ENCODE measurements at regions not wholly inside any gene's neighbourhood (a gene's known extent, or its start where the extent isn't known, plus 50 kb on each side); places are given as distances from the start of the nearest gene placed in this dataset.
A peak's percentile ranks its signal among the peaks of the same experiment; 100 is the strongest.

GRCh38 chr3:147195887-147196286 is 210.5 kb downstream of the ZIC4 start:
- DNase-seq (ENCODE audit: low spot score), result no peak
- Histone ChIP-seq H2BK5ac (ENCODE audit: low read length) (no peak overlapping the region), H3K4ac (ENCODE audit: low read length) (no peak overlapping the region), H3K79me1 (ENCODE audit: low read depth, low read length) (no peaks in the 10 kb centered on the region), H4K8ac (ENCODE audit: low read depth, low read length) (no peak overlapping the region), H3K27me3 (ENCODE audit: control insufficient read depth in 3 of 3, insufficient read depth in 3 of 3, low read depth in 1 of 3, low read length in 3 of 3) (no peaks in the 10 kb centered on the region), H2BK120ac (ENCODE audit: low read depth, low read length) (no peak overlapping the region), H3K4me2 (ENCODE audit: insufficient read depth, low read length, poor library complexity, severe bottlenecking) (no peak overlapping the region), H3K14ac (ENCODE audit: low read length) (no peak overlapping the region), H3K4me1 (ENCODE audit: control insufficient read depth in 2 of 2, insufficient read depth in 1 of 2, low read depth in 1 of 2, low read length in 2 of 2) (no peaks in the 10 kb centered on the region), H4K91ac (ENCODE audit: low read depth, low read length, poor library complexity) (no peak overlapping the region), H2BK15ac (ENCODE audit: low read length) (no peak overlapping the region), H3K9ac (ENCODE audit: low read depth, low read length, poor library complexity) (no peak overlapping the region), H3K23ac (ENCODE audit: low read depth, low read length, poor library complexity) (no peak overlapping the region), H3K4me3 (ENCODE audit: low read length in 2 of 2) (no peak overlapping the region), H2AK5ac (ENCODE audit: low read depth, low read length) (no peak overlapping the region), H2AFZ (ENCODE audit: low read length) (no peak overlapping the region), H3K9me3 (replicated peaks in 1 of 2; ENCODE audit: control insufficient read depth in 2 of 2, insufficient read depth in 1 of 2, low read depth in 1 of 2, low read length in 2 of 2) (no peaks in the 10 kb centered on the region), H3K18ac (ENCODE audit: low read length) (no peak overlapping the region), H2BK12ac (ENCODE audit: low read length) (no peak overlapping the region), H3K27ac (replicated peaks; ENCODE audit: low read length) (no peak overlapping the region), H3K36me3 (replicated peaks in 1 of 2; ENCODE audit: control insufficient read depth in 2 of 2, insufficient read depth in 2 of 2, low read length in 2 of 2) (no peaks in the 10 kb centered on the region)

- peak; percentile 41 for DNase-seq (ENCODE audit: low spot score)
- no peak overlapping the region for H4K91ac ChIP-seq (ENCODE audit: low read depth, low read length, poor library complexity)
- no CpG with 5 or more reads among the region's 2 CpGs for WGBS, 2 donors (ENCODE audit: extremely low coverage in 2 of 2, insufficient read length in 2 of 2, insufficient replicate concordance in 1 of 2)
These were observed 214.5 kb downstream of the ZIC4 start for GRCh38 chr3:147191795-147192385.

GRCh38 chr3:147189016-147189415 is 217.3 kb downstream of the ZIC4 start:
- Histone ChIP-seq H3K27me3 (ENCODE audit: control insufficient read depth in 3 of 3, insufficient read depth in 3 of 3, low read depth in 1 of 3, low read length in 3 of 3) (no peaks in the 10 kb centered on the region), H4K91ac (ENCODE audit: low read depth, low read length, poor library complexity) (no peak overlapping the region), H3K27ac (replicated peaks; ENCODE audit: low read length) (no peak overlapping the region), H2AFZ (ENCODE audit: low read length) (no peak overlapping the region), H3K9me3 (replicated peaks in 1 of 2; ENCODE audit: control insufficient read depth in 2 of 2, insufficient read depth in 1 of 2, low read depth in 1 of 2, low read length in 2 of 2) (no peaks in the 10 kb centered on the region), H3K4me1 (ENCODE audit: control insufficient read depth in 2 of 2, insufficient read depth in 1 of 2, low read depth in 1 of 2, low read length in 2 of 2) (no peaks in the 10 kb centered on the region), H3K4me3 (ENCODE audit: low read length in 2 of 2) (no peak overlapping the region), H3K79me1 (ENCODE audit: low read depth, low read length) (no peaks in the 10 kb centered on the region), H3K36me3 (replicated peaks in 1 of 2; ENCODE audit: control insufficient read depth in 2 of 2, insufficient read depth in 2 of 2, low read length in 2 of 2) (no peaks in the 10 kb centered on the region), H3K9ac (ENCODE audit: low read depth, low read length, poor library complexity) (no peak overlapping the region), H3K18ac (ENCODE audit: low read length) (no peak overlapping the region), H2AK5ac (ENCODE audit: low read depth, low read length) (no peak overlapping the region), H3K23ac (ENCODE audit: low read depth, low read length, poor library complexity) (no peak overlapping the region), H3K4me2 (ENCODE audit: insufficient read depth, low read length, poor library complexity, severe bottlenecking) (no peak overlapping the region), H3K14ac (ENCODE audit: low read length) (no peak overlapping the region), H4K8ac (ENCODE audit: low read depth, low read length) (no peak overlapping the region), H2BK15ac (ENCODE audit: low read length) (no peak overlapping the region), H2BK12ac (ENCODE audit: low read length) (no peak overlapping the region), H2BK5ac (ENCODE audit: low read length) (no peak overlapping the region), H2BK120ac (ENCODE audit: low read depth, low read length) (no peak overlapping the region), H3K4ac (ENCODE audit: low read length) (no peak overlapping the region)
- DNase-seq (ENCODE audit: low spot score), result no peak
- no CpG with 5 or more reads among the region's 3 CpGs for WGBS, 2 donors (ENCODE audit: extremely low coverage in 2 of 2, insufficient read length in 2 of 2, insufficient replicate concordance in 1 of 2)

More at GRCh38 chr3:147191795-147192385, 214.5 kb downstream of the ZIC4 start:
- Histone ChIP-seq H3K27me3 (ENCODE audit: control insufficient read depth in 3 of 3, insufficient read depth in 3 of 3, low read depth in 1 of 3, low read length in 3 of 3) (no peaks in the 10 kb centered on the region), H3K4me2 (ENCODE audit: insufficient read depth, low read length, poor library complexity, severe bottlenecking) (no peak overlapping the region), H3K14ac (ENCODE audit: low read length) (no peak overlapping the region), H3K4me3 (ENCODE audit: low read length in 2 of 2) (no peak overlapping the region), H3K23ac (ENCODE audit: low read depth, low read length, poor library complexity) (no peak overlapping the region), H3K4ac (ENCODE audit: low read length) (no peak overlapping the region), H2BK5ac (ENCODE audit: low read length) (no peak overlapping the region), H3K4me1 (ENCODE audit: control insufficient read depth in 2 of 2, insufficient read depth in 1 of 2, low read depth in 1 of 2, low read length in 2 of 2) (no peaks in the 10 kb centered on the region), H2AFZ (ENCODE audit: low read length) (no peak overlapping the region), H2BK120ac (ENCODE audit: low read depth, low read length) (no peak overlapping the region), H2AK5ac (ENCODE audit: low read depth, low read length) (no peak overlapping the region), H3K9me3 (replicated peaks in 1 of 2; ENCODE audit: control insufficient read depth in 2 of 2, insufficient read depth in 1 of 2, low read depth in 1 of 2, low read length in 2 of 2) (no peaks in the 10 kb centered on the region), H3K27ac (replicated peaks; ENCODE audit: low read length) (no peak overlapping the region), H4K8ac (ENCODE audit: low read depth, low read length) (no peak overlapping the region), H3K79me1 (ENCODE audit: low read depth, low read length) (no peaks in the 10 kb centered on the region), H2BK12ac (ENCODE audit: low read length) (no peak overlapping the region), H3K36me3 (replicated peaks in 1 of 2; ENCODE audit: control insufficient read depth in 2 of 2, insufficient read depth in 2 of 2, low read length in 2 of 2) (no peaks in the 10 kb centered on the region), H2BK15ac (ENCODE audit: low read length) (no peak overlapping the region), H3K9ac (ENCODE audit: low read depth, low read length, poor library complexity) (no peak overlapping the region), H3K18ac (ENCODE audit: low read length) (no peak overlapping the region)

- Histone ChIP-seq H3K9me3 (replicated peaks in 1 of 2; ENCODE audit: control insufficient read depth in 2 of 2, insufficient read depth in 1 of 2, low read depth in 1 of 2, low read length in 2 of 2) (no peaks in the 10 kb centered on the region), H3K23ac (ENCODE audit: low read depth, low read length, poor library complexity) (no peak overlapping the region), H3K27ac (replicated peaks; ENCODE audit: low read length) (no peak overlapping the region), H2AFZ (ENCODE audit: low read length) (no peak overlapping the region), H3K4me3 (ENCODE audit: low read length in 2 of 2) (no peak overlapping the region), H3K27me3 (ENCODE audit: control insufficient read depth in 3 of 3, insufficient read depth in 3 of 3, low read depth in 1 of 3, low read length in 3 of 3) (no peaks in the 10 kb centered on the region), H3K4me1 (ENCODE audit: control insufficient read depth in 2 of 2, insufficient read depth in 1 of 2, low read depth in 1 of 2, low read length in 2 of 2) (no peaks in the 10 kb centered on the region), H3K79me1 (ENCODE audit: low read depth, low read length) (no peaks in the 10 kb centered on the region), H2BK12ac (ENCODE audit: low read length) (no peak overlapping the region), H3K4me2 (ENCODE audit: insufficient read depth, low read length, poor library complexity, severe bottlenecking) (no peak overlapping the region), H3K4ac (ENCODE audit: low read length) (no peak overlapping the region), H3K14ac (ENCODE audit: low read length) (no peak overlapping the region), H2BK5ac (ENCODE audit: low read length) (no peak overlapping the region), H2BK120ac (ENCODE audit: low read depth, low read length) (no peak overlapping the region), H4K91ac (ENCODE audit: low read depth, low read length, poor library complexity) (no peak overlapping the region), H3K9ac (ENCODE audit: low read depth, low read length, poor library complexity) (no peak overlapping the region), H3K36me3 (replicated peaks in 1 of 2; ENCODE audit: control insufficient read depth in 2 of 2, insufficient read depth in 2 of 2, low read length in 2 of 2) (no peaks in the 10 kb centered on the region), H4K8ac (ENCODE audit: low read depth, low read length) (no peak overlapping the region), H2BK15ac (ENCODE audit: low read length) (no peak overlapping the region), H3K18ac (ENCODE audit: low read length) (no peak overlapping the region), H2AK5ac (ENCODE audit: low read depth, low read length) (no peak overlapping the region)
- WGBS, 2 donors (ENCODE audit: extremely low coverage in 2 of 2, insufficient read length in 2 of 2, insufficient replicate concordance in 1 of 2), result no CpG with 5 or more reads among the region's 3 CpGs
- no peak for DNase-seq (ENCODE audit: low spot score)
These were observed 218.7 kb downstream of the ZIC4 start for GRCh38 chr3:147187687-147188086.
